IPS-18a (cell line): ENCODE measurements at regions not wholly inside any gene's neighbourhood (a gene's known extent, or its start where the extent isn't known, plus 50 kb on each side); places are given as distances from the start of the nearest gene placed in this dataset.

Source experiments
- H3K27ac ChIP-seq: one replicate; pipeline ENCODE4 v1.5.1; 2013; ENCODE audit warnings: low read length
- H3K27me3 ChIP-seq: one replicate; pipeline ENCODE4 v1.6.1; 2013; ENCODE audit warnings: mild to moderate bottlenecking, low read length; ENCODE audit not compliant: control insufficient read depth, insufficient read depth
- H3K36me3 ChIP-seq: one replicate; pipeline ENCODE4 v1.6.1; 2013; ENCODE audit warnings: low read depth, low read length; ENCODE audit not compliant: control insufficient read depth
- H3K4me1 ChIP-seq: one replicate; pipeline ENCODE4 v1.6.1; 2013; ENCODE audit warnings: low read depth, low read length; ENCODE audit not compliant: control insufficient read depth
- H3K4me3 ChIP-seq: one replicate; pipeline ENCODE4 v1.5.1; 2013; ENCODE audit warnings: low read length
- H3K9ac ChIP-seq: one replicate; pipeline ENCODE4 v1.6.1; 2013; ENCODE audit warnings: mild to moderate bottlenecking, low read length, moderate library complexity
- H3K9me3 ChIP-seq: one replicate; pipeline ENCODE4 v1.6.1; 2013; ENCODE audit warnings: low read depth, low read length; ENCODE audit not compliant: control insufficient read depth

- no peaks in the 10 kb centered on the region for H3K27me3 ChIP-seq
- H3K36me3 ChIP-seq = no peaks in the 10 kb centered on the region
- no peaks in the 10 kb centered on the region for H3K9me3 ChIP-seq
- H3K27ac ChIP-seq = no peak overlapping the region
- H3K9ac ChIP-seq = no peak overlapping the region
- H3K4me3 ChIP-seq = no peak overlapping the region
- H3K4me1 ChIP-seq = no peaks in the 10 kb centered on the region
Observed at GRCh38 chr4:36722986-36723385, 441.6 kb downstream of the DTHD1 start.

DNA sequence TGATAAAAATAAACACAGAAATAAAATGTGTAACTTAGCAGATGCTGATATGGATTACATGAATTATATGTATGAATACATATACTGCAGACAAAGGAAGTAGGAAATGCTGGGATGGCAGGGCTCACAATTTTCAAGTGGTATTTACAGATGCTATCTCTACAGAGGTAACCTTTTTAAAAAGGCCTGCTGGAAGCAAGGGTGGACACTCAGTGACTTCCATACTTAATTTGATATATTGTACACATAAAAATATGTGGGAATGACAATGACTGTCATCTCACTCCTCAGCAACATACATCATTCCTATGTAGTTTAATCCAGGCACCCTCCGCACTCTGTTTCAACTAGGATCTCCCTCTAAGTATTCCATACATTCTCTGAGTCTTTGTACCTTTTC lies 452.9 kb downstream of the DTHD1 start:
- no peaks in the 10 kb centered on the region for H3K9me3 ChIP-seq
- no peak overlapping the region for H3K27ac ChIP-seq
- H3K9ac ChIP-seq = no peak overlapping the region
- H3K27me3 ChIP-seq = no peaks in the 10 kb centered on the region
- H3K4me1 ChIP-seq = no peaks in the 10 kb centered on the region
- no peak overlapping the region for H3K4me3 ChIP-seq
- H3K36me3 ChIP-seq = no peaks in the 10 kb centered on the region

DNA sequence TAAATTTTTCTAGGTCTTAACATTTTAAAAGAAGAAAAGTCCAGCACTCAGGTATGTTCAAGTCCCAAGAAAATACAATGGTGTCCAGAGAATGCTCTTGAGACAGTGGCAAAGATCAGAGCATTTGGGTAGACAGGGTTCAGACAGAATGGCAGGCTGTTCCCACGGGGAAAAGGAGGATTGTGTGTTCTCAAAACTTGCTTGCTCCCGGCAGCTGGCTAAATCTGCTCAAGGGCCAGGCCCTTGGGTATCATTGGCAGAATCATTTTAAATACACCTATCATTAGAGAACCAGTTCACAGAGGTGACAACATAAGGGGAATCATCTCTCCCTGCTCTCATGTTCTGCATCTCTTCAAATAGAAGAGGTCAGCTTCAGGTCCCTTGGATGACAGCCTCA lies 456.3 kb downstream of the DTHD1 start:
- Histone ChIP-seq H3K27ac (no peak overlapping the region), H3K4me1 (no peaks in the 10 kb centered on the region), H3K27me3 (no peaks in the 10 kb centered on the region), H3K9me3 (no peaks in the 10 kb centered on the region), H3K9ac (no peak overlapping the region), H3K36me3 (no peaks in the 10 kb centered on the region), H3K4me3 (no peak overlapping the region)

GRCh38 chr4:36740796-36741310 lies 459.4 kb downstream of the DTHD1 start:
- no peak overlapping the region for H3K9ac ChIP-seq
- H3K27me3 ChIP-seq = no peaks in the 10 kb centered on the region
- no peak overlapping the region for H3K27ac ChIP-seq
- H3K4me1 ChIP-seq = no peaks in the 10 kb centered on the region
- H3K9me3 ChIP-seq = no peaks in the 10 kb centered on the region
- no peak overlapping the region for H3K4me3 ChIP-seq
- no peaks in the 10 kb centered on the region for H3K36me3 ChIP-seq

GRCh38 chr4:36747277-36748129 lies 466.1 kb downstream of the DTHD1 start:
- no peaks in the 10 kb centered on the region for H3K36me3 ChIP-seq
- no peak overlapping the region for H3K4me3 ChIP-seq
- no peaks in the 10 kb centered on the region for H3K4me1 ChIP-seq
- H3K9me3 ChIP-seq = no peaks in the 10 kb centered on the region
- H3K27me3 ChIP-seq = no peaks in the 10 kb centered on the region
- no peak overlapping the region for H3K27ac ChIP-seq
- no peak overlapping the region for H3K9ac ChIP-seq

DNA sequence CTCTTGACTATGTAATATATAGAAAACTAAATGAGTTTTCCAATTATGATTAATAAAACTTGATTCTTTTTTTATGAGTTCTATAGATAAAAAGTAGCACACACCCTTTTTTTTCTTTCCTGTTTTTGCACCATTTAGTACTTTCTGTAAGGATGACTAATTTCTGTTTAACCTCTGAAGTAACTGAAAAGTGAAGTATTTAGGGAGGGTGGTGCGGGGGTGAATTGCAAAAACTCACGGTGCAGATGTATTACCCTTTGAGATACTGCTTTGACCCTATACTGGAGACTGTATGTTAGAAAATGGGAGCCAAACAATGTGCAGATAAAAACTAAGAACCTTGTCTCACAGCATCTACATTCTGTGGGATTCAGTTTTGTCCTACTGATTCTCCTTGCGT lies 471.6 kb downstream of the DTHD1 start:
- no peaks in the 10 kb centered on the region for H3K27me3 ChIP-seq
- H3K36me3 ChIP-seq = no peaks in the 10 kb centered on the region
- no peak overlapping the region for H3K9ac ChIP-seq
- H3K9me3 ChIP-seq = no peaks in the 10 kb centered on the region
- H3K4me1 ChIP-seq = peaks cover 13% of the 10 kb centered on the region
- no peak overlapping the region for H3K4me3 ChIP-seq
- H3K27ac ChIP-seq = no peak overlapping the region

- H3K36me3 ChIP-seq = no peaks in the 10 kb centered on the region
- H3K9me3 ChIP-seq = no peaks in the 10 kb centered on the region
- H3K4me1 ChIP-seq = peaks cover 21% of the 10 kb centered on the region
- no peak overlapping the region for H3K27ac ChIP-seq
- no peak overlapping the region for H3K9ac ChIP-seq
- peaks cover 4% of the 10 kb centered on the region for H3K27me3 ChIP-seq
- no peak overlapping the region for H3K4me3 ChIP-seq
Observed at GRCh38 chr4:36757580-36758311, 476.3 kb downstream of the DTHD1 start.

DNA sequence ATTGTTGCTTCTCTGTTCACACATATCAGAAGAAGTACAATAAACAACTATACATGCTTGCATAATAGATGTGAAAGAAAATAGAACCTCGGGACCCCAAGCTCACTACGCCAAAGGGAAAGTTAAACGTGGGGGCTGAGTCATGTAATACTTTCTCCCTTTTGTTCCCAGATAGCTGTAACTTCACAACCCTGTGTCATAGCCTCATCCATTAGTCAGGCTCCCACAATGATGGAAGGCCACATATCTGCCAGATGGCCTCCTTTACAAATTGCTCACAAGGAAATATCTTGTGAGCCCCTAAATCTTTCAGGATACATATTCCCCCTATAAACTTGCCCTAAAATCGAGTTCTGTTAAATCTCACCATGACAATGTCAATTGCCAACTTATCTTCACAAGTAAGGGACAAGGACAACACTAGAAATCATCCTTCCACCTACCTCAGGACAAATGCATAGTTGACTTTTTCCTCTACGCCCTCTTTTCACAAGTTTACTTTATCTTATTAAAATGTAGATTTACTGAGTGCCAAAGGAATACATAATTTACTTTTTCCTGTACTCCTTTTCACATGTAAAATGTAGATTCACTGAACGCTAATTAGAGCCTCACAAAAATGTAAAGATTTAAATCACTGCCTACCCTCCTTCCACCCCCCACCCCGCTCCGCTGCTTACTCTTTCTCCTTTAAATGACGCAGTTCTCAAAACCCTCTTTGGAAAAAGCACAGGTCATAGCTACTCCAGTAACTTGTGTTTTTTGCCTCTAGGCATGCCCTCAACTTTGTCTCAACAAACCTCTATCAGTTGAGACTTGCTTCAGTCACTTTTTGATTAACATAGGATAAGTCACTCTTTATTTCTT lies 477.1 kb downstream of the DTHD1 start:
- no peaks in the 10 kb centered on the region for H3K36me3 ChIP-seq
- no peak overlapping the region for H3K9ac ChIP-seq
- H3K4me3 ChIP-seq = no peak overlapping the region
- peaks cover 4% of the 10 kb centered on the region for H3K27me3 ChIP-seq
- no peak overlapping the region for H3K27ac ChIP-seq
- H3K9me3 ChIP-seq = no peaks in the 10 kb centered on the region
- H3K4me1 ChIP-seq = peaks cover 21% of the 10 kb centered on the region

GRCh38 chr4:36761607-36762006 lies 480.2 kb downstream of the DTHD1 start:
- Histone ChIP-seq H3K4me3 (no peak overlapping the region), H3K36me3 (no peaks in the 10 kb centered on the region), H3K9me3 (no peaks in the 10 kb centered on the region), H3K27me3 (peaks cover 4% of the 10 kb centered on the region), H3K27ac (no peak overlapping the region), H3K9ac (no peak overlapping the region), H3K4me1 (peaks cover 21% of the 10 kb centered on the region)

- H3K4me1 ChIP-seq = peaks cover under 1% of the 10 kb centered on the region
- no peaks in the 10 kb centered on the region for H3K9me3 ChIP-seq
- H3K4me3 ChIP-seq = no peak overlapping the region
- no peak overlapping the region for H3K27ac ChIP-seq
- H3K36me3 ChIP-seq = no peaks in the 10 kb centered on the region
- H3K27me3 ChIP-seq = peaks cover 4% of the 10 kb centered on the region
- no peak overlapping the region for H3K9ac ChIP-seq
Observed at GRCh38 chr4:36763814-36764213, 480.7 kb upstream of the NWD2 start.

- Histone ChIP-seq H3K9ac (no peak overlapping the region), H3K4me3 (no peak overlapping the region), H3K4me1 (no peaks in the 10 kb centered on the region), H3K36me3 (no peaks in the 10 kb centered on the region), H3K27ac (no peak overlapping the region), H3K9me3 (no peaks in the 10 kb centered on the region), H3K27me3 (no peaks in the 10 kb centered on the region)
Observed at GRCh38 chr4:36767596-36767995, 476.9 kb upstream of the NWD2 start.
